H1 (cell line): ENCODE measurements at regions not wholly inside any gene's neighbourhood (a gene's known extent, or its start where the extent isn't known, plus 50 kb on each side); places are given as distances from the start of the nearest gene placed in this dataset.

Experiments
- CHD1 ChIP-seq: IDR thresholded peaks from 2 replicates; pipeline ENCODE4 v1.6.1; 2012; ENCODE audit warnings: low read depth, low read length, improper control_type of control experiment
- TEAD4 ChIP-seq: IDR thresholded peaks from 2 replicates; pipeline ENCODE4 v1.6.1; 2012; ENCODE audit warnings: low read depth, low read length, inconsistent platforms, mixed read lengths
- TF ChIP-seq, protein P1 (sequence below), 3 experiments: IDR thresholded peaks; 1 replicate in 2 of 3; 2 replicates in 1 of 3; pipeline versions ENCODE4 v1.5.1 to v1.6.1; 2011; ENCODE audit warnings: low read length in 3 of 3, mild to moderate bottlenecking in 3 of 3, inconsistent platforms in 2 of 3, low read depth in 1 of 3, moderate library complexity in 1 of 3; ENCODE audit not compliant: insufficient read depth in 1 of 3; ENCODE audit errors: control extremely low read depth in 1 of 3

DNA sequence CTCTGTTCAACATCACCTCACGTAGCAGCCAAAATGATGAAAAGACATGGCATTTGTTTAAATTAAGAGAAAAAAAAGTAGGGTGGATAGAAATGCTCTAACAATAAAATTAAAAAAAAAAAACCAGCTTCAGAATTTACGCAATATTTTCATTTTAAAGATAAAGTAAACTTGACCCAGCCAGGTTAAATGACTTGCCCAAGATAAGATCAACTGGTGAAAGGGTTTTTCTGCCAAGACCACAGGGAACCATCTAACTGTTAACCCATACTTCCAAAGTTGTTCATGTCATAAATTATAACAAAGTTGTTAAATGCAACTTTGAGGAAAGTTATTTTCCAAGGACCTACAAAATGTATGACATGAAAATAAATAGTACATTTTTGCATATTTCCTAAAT lies 129.6 kb upstream of the SOX5 start:
- no peak for TF ChIP-seq TEAD4
- TF ChIP-seq, protein P1, sequence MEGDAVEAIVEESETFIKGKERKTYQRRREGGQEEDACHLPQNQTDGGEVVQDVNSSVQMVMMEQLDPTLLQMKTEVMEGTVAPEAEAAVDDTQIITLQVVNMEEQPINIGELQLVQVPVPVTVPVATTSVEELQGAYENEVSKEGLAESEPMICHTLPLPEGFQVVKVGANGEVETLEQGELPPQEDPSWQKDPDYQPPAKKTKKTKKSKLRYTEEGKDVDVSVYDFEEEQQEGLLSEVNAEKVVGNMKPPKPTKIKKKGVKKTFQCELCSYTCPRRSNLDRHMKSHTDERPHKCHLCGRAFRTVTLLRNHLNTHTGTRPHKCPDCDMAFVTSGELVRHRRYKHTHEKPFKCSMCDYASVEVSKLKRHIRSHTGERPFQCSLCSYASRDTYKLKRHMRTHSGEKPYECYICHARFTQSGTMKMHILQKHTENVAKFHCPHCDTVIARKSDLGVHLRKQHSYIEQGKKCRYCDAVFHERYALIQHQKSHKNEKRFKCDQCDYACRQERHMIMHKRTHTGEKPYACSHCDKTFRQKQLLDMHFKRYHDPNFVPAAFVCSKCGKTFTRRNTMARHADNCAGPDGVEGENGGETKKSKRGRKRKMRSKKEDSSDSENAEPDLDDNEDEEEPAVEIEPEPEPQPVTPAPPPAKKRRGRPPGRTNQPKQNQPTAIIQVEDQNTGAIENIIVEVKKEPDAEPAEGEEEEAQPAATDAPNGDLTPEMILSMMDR (IDR thresholded peaks at IDR 0.05; ENCODE audit: control extremely low read depth in 1 of 3, insufficient read depth in 1 of 3, low read depth in 1 of 3, low read length in 3 of 3) = no peak
- TF ChIP-seq CHD1 = no peak
